ENCODE measurements at regions not wholly inside any gene's neighbourhood (a gene's known extent, or its start where the extent isn't known, plus 50 kb on each side); places are given as distances from the start of the nearest gene placed in this dataset.
"Not testable (repeated sequence)": the region's sequence is repeated elsewhere in the genome, so short reads cannot be mapped to it uniquely, and the experiment has no call there.

DNA sequence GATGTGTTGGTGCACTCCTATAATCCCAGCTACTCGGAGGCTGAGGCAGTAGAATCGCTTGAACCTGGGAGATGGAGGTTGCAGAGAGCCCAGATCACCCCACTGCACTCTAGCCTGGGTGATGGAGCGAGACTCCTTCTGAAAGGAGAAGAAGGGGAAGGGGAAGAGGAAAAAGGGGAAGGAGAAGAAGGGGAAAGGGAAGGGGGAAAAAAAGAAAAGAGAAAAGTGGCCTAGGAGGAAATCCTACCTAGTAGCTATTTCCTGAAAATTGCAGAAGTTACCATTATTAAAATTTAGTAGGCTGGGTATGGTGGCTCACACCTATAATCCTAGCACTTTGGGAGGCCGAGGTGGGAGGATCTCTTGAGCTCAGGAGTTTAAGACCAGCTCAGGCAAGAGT lies 67.4 kb downstream of the ARRDC3 start:
- no peak overlapping the region for H3K4me3 ChIP-seq
- H3K27me3 ChIP-seq (replicated peaks), result no peaks in the 10 kb centered on the region
- H3K4me1 ChIP-seq (replicated peaks), result peaks cover 41% of the 10 kb centered on the region
- H3K27ac ChIP-seq, result no peak overlapping the region
- H3K9me3 ChIP-seq (replicated peaks), result no peaks in the 10 kb centered on the region
- no peak for DNase-seq (ENCODE audit: low read depth in 1 of 2, low spot score in 2 of 2)
- no peaks in the 10 kb centered on the region for H3K36me3 ChIP-seq

DNA sequence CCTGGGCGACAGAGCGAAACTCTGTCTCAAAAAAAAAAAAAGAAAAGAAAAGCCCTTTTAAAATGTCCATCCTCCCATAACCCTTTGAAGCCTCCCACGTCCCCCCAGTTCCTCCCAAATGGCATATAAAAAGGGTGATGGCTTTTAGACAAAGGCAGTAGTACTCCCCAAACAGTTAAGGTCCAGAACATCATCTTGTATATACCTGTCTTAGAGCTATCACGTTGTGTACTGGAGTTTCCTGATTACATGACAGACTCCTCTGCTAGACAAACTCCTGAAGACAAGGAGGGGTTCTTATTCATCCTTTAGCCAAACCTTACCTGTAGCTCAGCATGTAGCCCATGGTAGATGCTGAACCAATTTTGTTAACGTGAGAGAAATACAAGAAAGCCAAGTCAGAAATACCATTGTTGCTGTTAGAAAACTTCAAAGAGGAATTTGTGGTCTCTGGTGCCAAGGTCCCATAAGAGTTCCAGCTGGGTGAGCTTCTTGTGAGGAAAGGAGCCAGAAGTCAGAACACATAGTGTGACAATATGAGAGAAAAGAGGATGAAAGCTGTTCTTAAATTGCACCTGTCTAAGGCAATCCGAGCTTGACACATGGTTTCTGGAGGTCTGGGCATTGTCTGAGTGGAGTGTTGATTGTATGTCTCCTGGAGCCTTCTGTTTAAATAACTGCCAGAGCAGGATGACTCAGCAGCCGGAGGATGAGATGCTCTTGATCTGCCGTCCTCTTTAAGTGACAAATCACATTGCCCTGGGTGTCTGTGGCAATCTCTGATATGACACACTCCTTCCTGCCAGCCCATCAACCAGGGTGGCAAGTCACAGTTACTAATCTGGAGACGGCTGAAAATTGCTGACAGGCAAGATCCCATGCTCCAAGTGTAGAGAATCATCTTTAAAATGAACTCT lies 69.1 kb downstream of the ARRDC3 start:
- peak; percentile 91 to 95 for DNase-seq (ENCODE audit: low read depth in 1 of 2, low spot score in 2 of 2)
- Histone ChIP-seq H3K27me3 (replicated peaks) (no peaks in the 10 kb centered on the region), H3K4me3 (no peak overlapping the region)

GRCh38 chr5:91312698-91313097 lies 70.4 kb downstream of the ARRDC3 start:
- no peak for DNase-seq (ENCODE audit: low read depth in 1 of 2, low spot score in 2 of 2)
- Histone ChIP-seq H3K4me3 (no peak overlapping the region), H3K4me1 (replicated peaks) (peaks cover 42% of the 10 kb centered on the region), H3K36me3 (no peaks in the 10 kb centered on the region), H3K27ac (peak overlapping the region; percentile 85), H3K9me3 (replicated peaks) (no peaks in the 10 kb centered on the region), H3K27me3 (replicated peaks) (no peaks in the 10 kb centered on the region)

More for the DNA sequence above, 69.1 kb downstream of the ARRDC3 start:
- Histone ChIP-seq H3K36me3 (no peaks in the 10 kb centered on the region), H3K9me3 (replicated peaks) (no peaks in the 10 kb centered on the region), H3K27ac (peak overlapping the region; percentile 88), H3K4me1 (replicated peaks) (peaks cover 42% of the 10 kb centered on the region)

DNA sequence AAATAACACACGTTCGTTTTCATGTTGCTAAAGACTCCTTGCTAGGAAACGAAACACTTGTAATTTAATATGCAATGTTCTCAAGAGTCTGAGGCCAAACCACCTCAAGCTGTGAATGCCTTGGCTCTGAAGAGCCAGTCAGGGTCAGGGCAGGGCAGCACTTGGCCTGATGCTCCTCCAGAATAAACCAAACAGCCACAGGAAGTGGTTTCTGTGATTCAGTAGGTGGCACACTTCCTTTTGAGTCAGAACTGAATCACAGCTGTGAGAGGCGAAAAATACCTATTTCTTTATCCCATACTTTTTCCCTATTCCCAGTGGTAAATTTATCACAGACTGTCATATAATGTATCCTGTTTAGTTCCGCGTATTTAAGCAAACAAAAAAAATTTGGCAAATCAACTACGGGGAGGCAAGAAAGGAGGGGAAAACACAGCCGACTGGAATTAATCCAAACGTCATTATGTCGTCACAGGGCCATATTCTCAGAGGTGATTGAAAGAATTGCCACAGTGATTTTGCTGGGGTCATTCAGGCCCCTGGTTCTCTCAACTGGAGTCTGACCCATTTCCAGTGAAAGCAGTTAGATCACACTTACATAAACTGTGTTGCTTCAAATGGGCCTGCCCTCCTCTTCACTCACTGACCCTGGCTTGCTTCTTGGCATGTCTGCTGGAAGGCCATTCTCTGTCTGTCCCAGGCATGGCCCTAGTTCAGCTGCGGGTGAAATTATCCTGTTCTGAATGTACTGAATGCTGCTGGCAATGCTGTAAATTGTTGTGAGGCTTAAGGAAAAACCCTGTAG lies 71.2 kb downstream of the ARRDC3 start:
- H3K9me3 ChIP-seq (replicated peaks), result no peaks in the 10 kb centered on the region
- H3K27ac ChIP-seq, result peak overlapping the region; percentile 85
- no peak overlapping the region for H3K4me3 ChIP-seq
- H3K27me3 ChIP-seq (replicated peaks), result no peaks in the 10 kb centered on the region
- peaks cover 42% of the 10 kb centered on the region for H3K4me1 ChIP-seq (replicated peaks)
- DNase-seq (ENCODE audit: low read depth in 1 of 2, low spot score in 2 of 2), result peak; percentile 88 to 91
- no peaks in the 10 kb centered on the region for H3K36me3 ChIP-seq

DNA sequence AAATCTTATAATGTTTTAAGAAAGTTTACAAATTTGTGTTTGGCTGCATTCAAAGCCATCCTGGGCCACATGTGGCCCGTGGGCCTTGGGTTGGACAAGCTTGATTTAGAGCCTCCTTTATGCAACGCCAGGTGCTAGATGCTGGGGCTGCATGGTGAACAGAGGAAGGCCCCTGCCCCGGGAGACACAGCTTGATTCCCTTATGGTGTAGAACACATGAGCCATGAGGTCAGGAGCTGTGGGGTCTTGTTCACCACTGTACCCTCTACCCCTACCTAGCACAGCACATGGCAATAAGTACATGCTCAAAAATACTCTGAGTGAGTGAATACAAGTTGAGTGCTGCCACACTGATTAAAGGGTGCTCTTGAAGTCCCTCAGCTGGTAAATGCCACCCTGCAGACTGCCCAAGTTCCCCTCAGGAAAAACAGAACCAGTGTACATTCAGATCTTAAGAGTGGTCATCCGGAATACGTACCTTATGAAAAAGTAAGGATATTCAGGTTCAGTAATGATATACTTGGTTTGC lies 71.9 kb downstream of the ARRDC3 start:
- Histone ChIP-seq H3K27ac (peak overlapping the region; percentile 78), H3K4me3 (no peak overlapping the region), H3K4me1 (replicated peaks) (peaks cover 42% of the 10 kb centered on the region), H3K9me3 (replicated peaks) (no peaks in the 10 kb centered on the region), H3K36me3 (no peaks in the 10 kb centered on the region), H3K27me3 (replicated peaks) (no peaks in the 10 kb centered on the region)
- DNase-seq (ENCODE audit: low read depth in 1 of 2, low spot score in 2 of 2), result no peak

DNA sequence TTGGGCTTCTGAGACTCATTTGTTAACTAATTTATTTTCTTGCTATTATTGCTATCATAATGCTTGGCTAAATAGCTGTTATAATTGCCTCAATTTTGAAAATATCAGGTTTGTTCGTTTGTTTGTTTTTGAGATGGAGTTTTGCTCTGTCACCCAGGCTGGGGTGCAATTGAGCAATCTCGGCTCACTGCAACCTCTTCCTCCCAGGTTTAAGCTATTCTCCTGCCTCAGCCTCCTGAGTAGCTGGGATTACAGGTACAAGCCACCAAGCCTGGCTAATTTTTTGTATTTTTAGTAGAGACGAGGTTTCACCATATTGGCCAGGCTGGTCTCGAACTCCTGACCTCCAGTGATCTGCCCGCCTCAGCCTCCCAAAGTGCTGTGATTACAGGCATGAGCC lies 75.0 kb downstream of the ARRDC3 start:
- not testable (repeated sequence) for H3K27me3 ChIP-seq (replicated peaks); H3K36me3 ChIP-seq; DNase-seq (ENCODE audit: low read depth in 1 of 2, low spot score in 2 of 2); H3K4me3 ChIP-seq; H3K9me3 ChIP-seq (replicated peaks); H3K27ac ChIP-seq
- peaks cover 23% of the 10 kb centered on the region for H3K4me1 ChIP-seq (replicated peaks)

- Histone ChIP-seq H3K4me1 (replicated peaks) (peaks cover 12% of the 10 kb centered on the region), H3K27me3 (replicated peaks) (no peaks in the 10 kb centered on the region), H3K4me3 (no peak overlapping the region), H3K27ac (no peak overlapping the region), H3K9me3 (replicated peaks) (no peaks in the 10 kb centered on the region), H3K36me3 (no peaks in the 10 kb centered on the region)
- no peak for DNase-seq (ENCODE audit: low read depth in 1 of 2, low spot score in 2 of 2)
Observed at GRCh38 chr5:91307048-91307447, 76.1 kb downstream of the ARRDC3 start.

- no peak overlapping the region for H3K27ac ChIP-seq
- H3K36me3 ChIP-seq, result no peaks in the 10 kb centered on the region
- peaks cover 9% of the 10 kb centered on the region for H3K4me1 ChIP-seq (replicated peaks)
- DNase-seq (ENCODE audit: low read depth in 1 of 2, low spot score in 2 of 2), result no peak
- no peaks in the 10 kb centered on the region for H3K27me3 ChIP-seq (replicated peaks)
- no peak overlapping the region for H3K4me3 ChIP-seq
- H3K9me3 ChIP-seq (replicated peaks), result no peaks in the 10 kb centered on the region
Observed at GRCh38 chr5:91306497-91306896, 76.6 kb downstream of the ARRDC3 start.

- no peak overlapping the region for H3K4me3 ChIP-seq
- no peaks in the 10 kb centered on the region for H3K36me3 ChIP-seq
- H3K9me3 ChIP-seq (replicated peaks), result no peaks in the 10 kb centered on the region
- H3K4me1 ChIP-seq (replicated peaks), result peaks cover under 1% of the 10 kb centered on the region
- DNase-seq (ENCODE audit: low read depth in 1 of 2, low spot score in 2 of 2), result no peak
- no peak overlapping the region for H3K27ac ChIP-seq
- no peaks in the 10 kb centered on the region for H3K27me3 ChIP-seq (replicated peaks)
Observed at GRCh38 chr5:91305640-91306039, 77.5 kb downstream of the ARRDC3 start.

- H3K9me3 ChIP-seq (replicated peaks); H3K27me3 ChIP-seq (replicated peaks): not testable (repeated sequence)
Observed at GRCh38 chr5:91304015-91304414, 79.1 kb downstream of the ARRDC3 start.

GRCh38 chr5:91302958-91303357 lies 80.2 kb downstream of the ARRDC3 start:
- Histone ChIP-seq H3K27ac (no peak overlapping the region), H3K36me3 (no peaks in the 10 kb centered on the region), H3K9me3 (replicated peaks) (no peaks in the 10 kb centered on the region), H3K27me3 (replicated peaks) (no peaks in the 10 kb centered on the region), H3K4me3 (no peak overlapping the region), H3K4me1 (replicated peaks) (no peaks in the 10 kb centered on the region)
- DNase-seq (ENCODE audit: low read depth in 1 of 2, low spot score in 2 of 2), result no peak

More at GRCh38 chr5:91304015-91304414, 79.1 kb downstream of the ARRDC3 start:
- not testable (repeated sequence) for H3K4me3 ChIP-seq; DNase-seq (ENCODE audit: low read depth in 1 of 2, low spot score in 2 of 2); H3K36me3 ChIP-seq; H3K27ac ChIP-seq; H3K4me1 ChIP-seq (replicated peaks)

- H3K27ac ChIP-seq, result no peak overlapping the region
- DNase-seq (ENCODE audit: low read depth in 1 of 2, low spot score in 2 of 2), result no peak
Observed at GRCh38 chr5:91302305-91302704, 80.8 kb downstream of the ARRDC3 start.

DNA sequence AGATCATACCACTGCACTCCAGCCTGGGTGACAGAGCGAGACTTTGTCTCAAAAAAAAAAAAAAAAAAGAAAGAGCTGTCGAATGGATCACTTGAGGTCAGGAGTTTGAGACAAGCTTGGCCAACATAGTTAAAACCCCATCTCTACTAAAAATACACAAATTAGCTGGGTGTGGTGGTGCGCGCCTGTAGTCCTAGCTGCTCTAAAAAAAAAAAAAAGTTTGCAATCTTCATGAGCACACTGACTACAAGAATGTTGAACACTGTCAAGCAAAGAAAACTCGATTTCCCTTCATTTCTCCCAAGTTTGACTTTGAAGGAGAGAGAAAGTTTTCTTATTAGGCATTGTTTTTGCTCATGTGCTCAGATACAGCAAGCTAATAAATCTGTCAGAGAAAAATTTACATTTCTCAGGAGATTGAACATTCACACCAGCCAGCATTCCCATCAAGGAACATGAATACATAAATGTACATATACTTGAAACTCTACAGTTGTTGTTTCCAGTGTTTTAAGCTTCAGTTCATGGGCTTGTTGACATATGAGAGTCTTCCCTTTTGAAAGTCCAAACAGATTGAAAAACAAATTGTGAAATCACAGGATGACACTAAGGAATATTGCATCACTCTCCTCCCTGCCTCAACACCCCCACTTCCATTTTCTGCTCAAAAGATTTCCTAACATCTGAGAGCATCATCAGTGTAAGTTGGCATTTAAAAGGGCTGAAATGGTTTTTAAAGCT lies 81.8 kb downstream of the ARRDC3 start:
- H3K36me3 ChIP-seq, result no peaks in the 10 kb centered on the region
- no peak overlapping the region for H3K27ac ChIP-seq
- no peak overlapping the region for H3K4me3 ChIP-seq
- no peaks in the 10 kb centered on the region for H3K9me3 ChIP-seq (replicated peaks)
- no peaks in the 10 kb centered on the region for H3K4me1 ChIP-seq (replicated peaks)
- DNase-seq (ENCODE audit: low read depth in 1 of 2, low spot score in 2 of 2), result no peak
- no peaks in the 10 kb centered on the region for H3K27me3 ChIP-seq (replicated peaks)

More at GRCh38 chr5:91302305-91302704, 80.8 kb downstream of the ARRDC3 start:
- Histone ChIP-seq H3K4me1 (replicated peaks) (no peaks in the 10 kb centered on the region), H3K9me3 (replicated peaks) (no peaks in the 10 kb centered on the region), H3K27me3 (replicated peaks) (no peaks in the 10 kb centered on the region), H3K36me3 (no peaks in the 10 kb centered on the region), H3K4me3 (no peak overlapping the region)

Data from SJSA1 (cell line).